ENCODE measurements at regions not wholly inside any gene's neighbourhood (a gene's known extent, or its start where the extent isn't known, plus 50 kb on each side); places are given as distances from the start of the nearest gene placed in this dataset.
A peak's percentile ranks its signal among the peaks of the same experiment; 100 is the strongest.

GRCh38 chr4:149896432-149896831, 80.8 kb upstream of the IQCM start:
- ChIA-PET POLR2A (no interaction called here), CTCF (no interaction called here)
- H3K9me3 ChIP-seq (ENCODE audit: control insufficient read depth, insufficient read depth, low read depth, low read length), result no peaks in the 10 kb centered on the region
- H3K36me3 ChIP-seq (ENCODE audit: control insufficient read depth, insufficient read depth, low read length), result no peaks in the 10 kb centered on the region
- H3K27ac ChIP-seq (ENCODE audit: low read length), result no peak overlapping the region
- DNase-seq (ENCODE audit: low read depth, low spot score), result no peak
- H3K27me3 ChIP-seq (ENCODE audit: control insufficient read depth, insufficient read depth, low read length), result no peaks in the 10 kb centered on the region
- peak; percentile 73 for ATAC-seq
- no peaks in the 10 kb centered on the region for H3K4me1 ChIP-seq (ENCODE audit: control insufficient read depth, insufficient read depth, low read length)
- TF ChIP-seq POLR2AphosphoS5 (IDR thresholded peaks at IDR 0.05; ENCODE audit: low read depth, low read length), result no peak
- TF ChIP-seq TCF7L2 (IDR thresholded peaks at IDR 0.05; ENCODE audit: low read depth, low read length), result no peak
- peak; percentile 65 for TF ChIP-seq CTCF (IDR thresholded peaks at IDR 0.05)
- no peak for TF ChIP-seq REST (IDR thresholded peaks at IDR 0.05; ENCODE audit: insufficient read depth in 1 of 2, low read depth in 2 of 2, low read length in 1 of 2)
- TF ChIP-seq SIN3A (IDR thresholded peaks at IDR 0.05; ENCODE audit: borderline replicate concordance, insufficient read depth, low read depth, low read length), result no peak
- H3K4me3 ChIP-seq (ENCODE audit: low read depth in 2 of 2, low read length in 2 of 2), result no peak overlapping the region
- in situ Hi-C loops (cut with HindIII; ENCODE audit: low pct_unique_long_range_greater_than_20kb, low sequenced_read_pairs) (no loop called here), intact Hi-C loops (cut with micrococcal nuclease; ENCODE audit: unreplicated experiment) (no loop called here)
- BruUV-seq (replicated peaks), result no TSS peak

- no peaks in the 10 kb centered on the region for H3K9me3 ChIP-seq (ENCODE audit: control insufficient read depth, insufficient read depth, low read depth, low read length)
- in situ Hi-C loops (cut with HindIII; ENCODE audit: low pct_unique_long_range_greater_than_20kb, low sequenced_read_pairs) (no loop called here), intact Hi-C loops (cut with micrococcal nuclease; ENCODE audit: unreplicated experiment) (loop anchor here (1.0 kb wide), 1 partner anchor 526 kb away; no protein-coding TSS in a partner anchor)
- no peak overlapping the region for H3K4me3 ChIP-seq (ENCODE audit: low read depth in 2 of 2, low read length in 2 of 2)
- no TSS peak for BruUV-seq (replicated peaks)
- TF ChIP-seq CTCF (IDR thresholded peaks at IDR 0.05), result peak; percentile 45; the same call in 1 of the 2 replicates
- no peak for TF ChIP-seq SIN3A (IDR thresholded peaks at IDR 0.05; ENCODE audit: borderline replicate concordance, insufficient read depth, low read depth, low read length)
- no peak for TF ChIP-seq TCF7L2 (IDR thresholded peaks at IDR 0.05; ENCODE audit: low read depth, low read length)
- no peak for TF ChIP-seq REST (IDR thresholded peaks at IDR 0.05; ENCODE audit: insufficient read depth in 1 of 2, low read depth in 2 of 2, low read length in 1 of 2)
- TF ChIP-seq POLR2AphosphoS5 (IDR thresholded peaks at IDR 0.05; ENCODE audit: low read depth, low read length), result no peak
- H3K4me1 ChIP-seq (ENCODE audit: control insufficient read depth, insufficient read depth, low read length), result no peaks in the 10 kb centered on the region
- ATAC-seq (no peak), DNase-seq (ENCODE audit: low read depth, low spot score) (no peak)
- ChIA-PET POLR2A (no interaction called here), CTCF (no interaction called here)
- no peaks in the 10 kb centered on the region for H3K36me3 ChIP-seq (ENCODE audit: control insufficient read depth, insufficient read depth, low read length)
- no peaks in the 10 kb centered on the region for H3K27me3 ChIP-seq (ENCODE audit: control insufficient read depth, insufficient read depth, low read length)
- no peak overlapping the region for H3K27ac ChIP-seq (ENCODE audit: low read length)
These were observed 82.1 kb upstream of the IQCM start for GRCh38 chr4:149897783-149898182.

All from Panc1 (cell line).